Upper lobe of right lung (tissue), 1 donor: ENCODE measurements at regions not wholly inside any gene's neighbourhood (a gene's known extent, or its start where the extent isn't known, plus 50 kb on each side); places are given as distances from the start of the nearest gene placed in this dataset.

Source experiments
- ATAC-seq: fragments of 200-7000 bp; cut with Tn5 transposase; one replicate; pipeline ENCODE4 v1.9.1; 2020; ENCODE audit warnings: mild to moderate bottlenecking, moderate library complexity
- DNase-seq: peaks from one replicate; pipeline ENCODE4 v3.0.0-alpha.2; 2020
- H3K27ac ChIP-seq: fragments of 200-600 bp; one replicate; pipeline ENCODE4 v1.8.0; 2022
- H3K27me3 ChIP-seq: fragments of 200-600 bp; one replicate; pipeline ENCODE4 v1.8.0; 2022; ENCODE audit warnings: mild to moderate bottlenecking
- H3K36me3 ChIP-seq: fragments of 200-600 bp; one replicate; pipeline ENCODE4 v1.8.0; 2022
- H3K4me1 ChIP-seq: fragments of 200-600 bp; one replicate; pipeline ENCODE4 v1.8.0; 2022
- H3K4me3 ChIP-seq: fragments of 200-600 bp; one replicate; pipeline ENCODE4 v1.8.0; 2022; ENCODE audit warnings: mild to moderate bottlenecking
- H3K9me3 ChIP-seq: fragments of 200-600 bp; one replicate; pipeline ENCODE4 v1.8.0; 2022
- CTCF ChIP-seq: fragments of 200-600 bp; IDR thresholded peaks from one replicate; pipeline ENCODE4 v1.8.0; 2022; ENCODE audit warnings: antibody characterized with exemption
- intact Hi-C: fragments of 100-400 bp; cut with DNase I; formaldehyde crosslinking; loops from one replicate; pipeline ENCODE4 v1.11.0; 2022
- donor health status: DM: no; HTN: yes; CAD: no; lungs with severe emphysema.

GRCh38 chr10:78207216-78207615 lies 173.6 kb downstream of the RPS24 start:
- TF ChIP-seq CTCF = no peak
- H3K4me3 ChIP-seq = no peak overlapping the region
- ATAC-seq = no peak
- intact Hi-C loops = no loop called here
- H3K27me3 ChIP-seq = no peaks in the 10 kb centered on the region
- H3K9me3 ChIP-seq = no peaks in the 10 kb centered on the region
- no peak for DNase-seq
- H3K27ac ChIP-seq = no peak overlapping the region
- H3K4me1 ChIP-seq = no peaks in the 10 kb centered on the region
- no peaks in the 10 kb centered on the region for H3K36me3 ChIP-seq

GRCh38 chr10:78207776-78208175 lies 174.1 kb downstream of the RPS24 start:
- no peaks in the 10 kb centered on the region for H3K36me3 ChIP-seq
- no peaks in the 10 kb centered on the region for H3K9me3 ChIP-seq
- no peaks in the 10 kb centered on the region for H3K27me3 ChIP-seq
- intact Hi-C loops = no loop called here
- H3K27ac ChIP-seq = no peak overlapping the region
- no peak for DNase-seq
- H3K4me1 ChIP-seq = no peaks in the 10 kb centered on the region
- no peak overlapping the region for H3K4me3 ChIP-seq
- no peak for ATAC-seq
- no peak for TF ChIP-seq CTCF

GRCh38 chr10:78209970-78210369 lies 176.3 kb downstream of the RPS24 start:
- Histone ChIP-seq H3K4me1 (no peaks in the 10 kb centered on the region), H3K4me3 (no peak overlapping the region), H3K36me3 (no peaks in the 10 kb centered on the region), H3K27ac (no peak overlapping the region), H3K27me3 (no peaks in the 10 kb centered on the region), H3K9me3 (no peaks in the 10 kb centered on the region)
- intact Hi-C loops = no loop called here
- TF ChIP-seq CTCF = no peak
- ATAC-seq (no peak), DNase-seq (no peak)

- Histone ChIP-seq H3K27ac (no peak overlapping the region), H3K9me3 (no peaks in the 10 kb centered on the region), H3K4me1 (peaks cover 4% of the 10 kb centered on the region), H3K4me3 (no peak overlapping the region), H3K27me3 (no peaks in the 10 kb centered on the region), H3K36me3 (no peaks in the 10 kb centered on the region)
- ATAC-seq = no peak
- intact Hi-C loops = no loop called here
- no peak for DNase-seq
- TF ChIP-seq CTCF = no peak
Observed at GRCh38 chr10:78210548-78210947, 176.9 kb downstream of the RPS24 start.

GRCh38 chr10:78210976-78211375 lies 177.3 kb downstream of the RPS24 start:
- Histone ChIP-seq H3K4me3 (no peak overlapping the region), H3K27ac (no peak overlapping the region), H3K4me1 (peaks cover 5% of the 10 kb centered on the region), H3K36me3 (no peaks in the 10 kb centered on the region), H3K27me3 (no peaks in the 10 kb centered on the region), H3K9me3 (no peaks in the 10 kb centered on the region)
- no peak for TF ChIP-seq CTCF
- ATAC-seq = no peak
- DNase-seq = no peak
- intact Hi-C loops = no loop called here

GRCh38 chr10:78211561-78212051 lies 177.9 kb downstream of the RPS24 start:
- Histone ChIP-seq H3K27me3 (no peaks in the 10 kb centered on the region), H3K27ac (no peak overlapping the region), H3K36me3 (no peaks in the 10 kb centered on the region), H3K4me3 (no peak overlapping the region), H3K9me3 (no peaks in the 10 kb centered on the region), H3K4me1 (peaks cover 5% of the 10 kb centered on the region)
- ATAC-seq (no peak), DNase-seq (no peak)
- peak; percentile 45 for TF ChIP-seq CTCF
- intact Hi-C loops = no loop called here
